ENCODE measurements at regions not wholly inside any gene's neighbourhood (a gene's known extent, or its start where the extent isn't known, plus 50 kb on each side); places are given as distances from the start of the nearest gene placed in this dataset.

- TF ChIP-seq GLIS3 (CRISPR knock-in tag; IDR thresholded peaks at IDR 0.05) (no peak), PATZ1 (CRISPR knock-in tag; IDR thresholded peaks at IDR 0.05; ENCODE audit: borderline replicate concordance) (no peak), ARNTL (CRISPR knock-in tag; IDR thresholded peaks at IDR 0.05; ENCODE audit: borderline replicate concordance, low read depth) (no peak), OSR1 (CRISPR knock-in tag; IDR thresholded peaks at IDR 0.05) (no peak)
Observed at GRCh38 chr3:96347289-96347688, 467.1 kb upstream of the EPHA6 start.
